ENCODE measurements at regions not wholly inside any gene's neighbourhood (a gene's known extent, or its start where the extent isn't known, plus 50 kb on each side); places are given as distances from the start of the nearest gene placed in this dataset.

- H3K4me3 ChIP-seq (ENCODE audit: low read depth, low read length): no peak overlapping the region
- DNase-seq (ENCODE audit: low read depth): no peak
- no peak for TF ChIP-seq CTCF (IDR thresholded peaks at IDR 0.05; ENCODE audit: control insufficient read depth, extremely low read depth, insufficient read depth)
These were observed 250.2 kb downstream of the RRAGC start for GRCh38 chr1:38609166-38610025.

- no peak for DNase-seq (ENCODE audit: low read depth)
- TF ChIP-seq CTCF (IDR thresholded peaks at IDR 0.05; ENCODE audit: control insufficient read depth, extremely low read depth, insufficient read depth): peak; percentile 46
- H3K4me3 ChIP-seq (ENCODE audit: low read depth, low read length): no peak overlapping the region
These were observed 251.2 kb downstream of the RRAGC start for GRCh38 chr1:38608202-38608864.

- DNase-seq (ENCODE audit: low read depth): no peak
- H3K4me3 ChIP-seq (ENCODE audit: low read depth, low read length): no peak overlapping the region
- TF ChIP-seq CTCF (IDR thresholded peaks at IDR 0.05; ENCODE audit: control insufficient read depth, extremely low read depth, insufficient read depth): no peak
These were observed 252.0 kb downstream of the RRAGC start for GRCh38 chr1:38607526-38607925.

- no peak for DNase-seq (ENCODE audit: low read depth)
- no peak for TF ChIP-seq CTCF (IDR thresholded peaks at IDR 0.05; ENCODE audit: control insufficient read depth, extremely low read depth, insufficient read depth)
- no peak overlapping the region for H3K4me3 ChIP-seq (ENCODE audit: low read depth, low read length)
These were observed 254.5 kb downstream of the RRAGC start for GRCh38 chr1:38605063-38605462.

- no peak for DNase-seq (ENCODE audit: low read depth)
- no peak for TF ChIP-seq CTCF (IDR thresholded peaks at IDR 0.05; ENCODE audit: control insufficient read depth, extremely low read depth, insufficient read depth)
- H3K4me3 ChIP-seq (ENCODE audit: low read depth, low read length): no peak overlapping the region
These were observed 255.7 kb downstream of the RRAGC start for GRCh38 chr1:38603907-38604306.

- no peak overlapping the region for H3K4me3 ChIP-seq (ENCODE audit: low read depth, low read length)
- TF ChIP-seq CTCF (IDR thresholded peaks at IDR 0.05; ENCODE audit: control insufficient read depth, extremely low read depth, insufficient read depth): no peak
- no peak for DNase-seq (ENCODE audit: low read depth)
These were observed 258.7 kb downstream of the RRAGC start for GRCh38 chr1:38600905-38601304.
